IPS-NIHi7 (cell line): ENCODE measurements at regions not wholly inside any gene's neighbourhood (a gene's known extent, or its start where the extent isn't known, plus 50 kb on each side); places are given as distances from the start of the nearest gene placed in this dataset.

Experiments used
- DNase-seq: peaks from one replicate; pipeline ENCODE4 v3.0.0; 2012; ENCODE audit warnings: mixed read lengths; ENCODE audit errors: extremely low spot score

DNA sequence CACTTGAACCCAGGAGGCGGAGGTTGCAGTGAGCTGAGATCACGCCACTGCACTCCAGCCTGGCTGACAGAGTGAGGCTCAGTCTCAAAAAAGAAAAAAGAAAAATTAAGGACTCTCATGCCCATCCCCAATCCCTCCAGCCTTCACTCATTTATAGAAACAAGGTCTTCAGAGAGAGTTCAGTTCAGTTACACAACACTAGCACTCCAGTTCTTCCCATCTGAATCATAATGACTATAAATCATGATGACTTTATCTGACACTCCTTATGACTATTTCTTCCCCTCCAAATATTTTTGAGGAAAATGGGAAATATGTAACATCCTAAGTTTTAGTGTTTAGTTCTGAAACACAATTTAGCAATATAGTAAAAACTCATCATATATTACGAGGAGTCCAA lies 107.4 kb upstream of the LSM8 start:
- DNase-seq = no peak

DNA sequence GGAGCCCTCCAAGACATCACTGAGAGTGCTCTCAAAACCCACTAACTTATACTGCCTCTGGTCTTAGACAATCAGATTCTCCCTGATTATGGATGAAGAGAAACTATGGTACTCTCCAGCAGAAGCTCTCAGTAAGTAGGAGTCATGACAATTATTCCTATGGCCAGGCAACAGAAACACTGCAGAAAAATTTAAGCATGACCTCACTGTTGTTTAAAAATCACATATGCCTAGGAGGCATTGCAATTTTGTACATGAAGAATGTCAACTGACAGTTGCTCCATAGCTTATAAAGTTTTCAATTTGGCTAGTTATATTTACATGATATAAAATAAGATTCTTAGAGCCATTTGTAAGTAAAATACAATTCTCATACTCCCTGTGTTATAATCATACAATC lies 105.9 kb upstream of the LSM8 start:
- no peak for DNase-seq

DNA sequence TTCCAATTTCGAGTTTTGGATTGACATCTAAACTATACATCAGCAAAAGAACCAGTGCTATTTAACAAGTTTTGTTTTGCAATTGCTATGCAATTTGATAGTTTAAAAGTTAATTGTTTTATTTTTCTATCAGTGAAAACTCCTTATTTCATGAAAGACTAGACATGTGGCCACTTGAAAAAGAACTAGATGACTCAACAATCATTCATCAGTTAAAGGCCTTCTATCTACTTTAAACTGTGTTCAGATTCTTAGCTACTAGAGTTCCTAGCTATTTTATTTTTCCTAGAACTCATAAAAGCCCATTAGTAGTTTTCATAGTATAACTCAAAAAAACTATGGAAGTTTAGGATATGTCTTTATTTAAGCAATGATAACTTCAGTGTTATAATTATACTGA lies 104.6 kb upstream of the LSM8 start:
- DNase-seq = no peak

DNA sequence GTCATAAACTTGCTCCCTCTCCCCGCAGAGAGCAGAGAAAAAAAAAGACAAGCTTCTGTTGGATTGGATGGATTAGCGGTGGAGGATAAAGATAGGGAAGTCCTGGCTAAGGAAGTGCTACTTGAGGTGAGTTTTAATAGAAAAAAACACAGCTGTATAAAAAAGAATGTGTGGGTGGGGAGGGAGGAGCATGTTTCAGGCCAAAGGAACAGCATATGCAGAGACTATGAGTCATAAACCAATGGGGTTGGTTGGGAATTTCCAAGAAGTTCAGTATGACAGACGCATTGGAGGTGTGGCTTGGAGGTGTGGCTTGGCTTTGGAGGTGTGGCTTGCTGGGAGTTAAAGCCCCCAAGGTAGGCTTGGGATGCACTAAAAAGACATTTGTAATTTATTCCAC lies 103.0 kb upstream of the LSM8 start:
- peak; percentile 59 for DNase-seq

DNA sequence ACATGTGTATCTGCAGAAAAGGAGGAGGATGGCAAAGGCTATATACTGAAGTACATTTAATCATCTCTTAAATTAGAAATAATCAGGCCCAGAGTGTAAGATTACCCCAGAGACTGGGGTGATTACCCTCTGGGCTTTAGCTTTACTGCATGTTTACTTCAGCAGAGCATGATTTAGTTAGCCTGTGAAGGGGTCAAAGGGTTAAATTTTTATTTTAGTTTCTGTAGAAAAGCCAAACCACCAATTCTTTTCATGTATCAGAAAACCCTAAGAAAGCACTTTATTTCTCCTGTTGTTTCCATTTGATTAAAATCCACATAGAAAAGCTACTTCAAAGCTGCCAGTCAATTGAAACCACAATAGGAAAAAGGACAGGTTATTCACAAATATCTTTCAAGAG lies 101.5 kb upstream of the LSM8 start:
- no peak for DNase-seq

DNA sequence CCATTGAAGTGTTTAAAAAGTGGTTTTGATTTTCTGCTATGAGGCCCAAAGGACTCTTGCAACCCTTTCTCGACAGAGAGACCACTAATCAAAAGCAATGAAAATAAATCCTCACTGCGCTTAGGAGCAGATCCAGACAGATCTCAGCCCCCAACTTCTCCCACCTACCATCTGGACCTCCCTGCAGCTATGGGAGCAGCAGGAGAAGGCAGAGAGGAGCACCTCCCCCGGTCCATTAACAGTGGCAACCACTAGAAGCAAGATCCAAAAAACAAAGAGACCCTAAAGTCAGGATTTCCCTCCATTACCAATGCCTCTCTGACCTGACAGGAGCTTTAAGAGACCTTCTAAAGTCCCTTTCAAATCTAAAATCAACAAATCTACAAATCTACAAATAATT lies 99.0 kb upstream of the LSM8 start:
- no peak for DNase-seq

DNA sequence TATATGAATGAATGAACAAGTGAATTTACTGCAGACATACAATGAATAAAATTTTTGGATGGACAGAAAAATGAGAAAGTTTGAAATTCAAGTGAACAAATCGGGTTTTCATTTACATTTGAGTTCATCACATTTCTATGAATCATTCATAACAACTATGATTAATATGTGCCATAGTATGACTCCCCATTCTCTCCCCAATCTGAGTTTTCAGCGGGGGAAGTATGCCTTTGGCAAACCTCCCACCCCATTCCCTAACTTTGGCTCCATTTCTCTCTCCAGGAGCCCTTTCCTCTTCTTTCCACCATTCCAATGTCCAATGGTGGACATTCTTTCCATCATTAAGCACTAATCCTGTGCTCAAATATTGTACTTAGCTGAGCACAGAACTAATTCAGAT lies 96.8 kb upstream of the LSM8 start:
- DNase-seq = no peak

DNA sequence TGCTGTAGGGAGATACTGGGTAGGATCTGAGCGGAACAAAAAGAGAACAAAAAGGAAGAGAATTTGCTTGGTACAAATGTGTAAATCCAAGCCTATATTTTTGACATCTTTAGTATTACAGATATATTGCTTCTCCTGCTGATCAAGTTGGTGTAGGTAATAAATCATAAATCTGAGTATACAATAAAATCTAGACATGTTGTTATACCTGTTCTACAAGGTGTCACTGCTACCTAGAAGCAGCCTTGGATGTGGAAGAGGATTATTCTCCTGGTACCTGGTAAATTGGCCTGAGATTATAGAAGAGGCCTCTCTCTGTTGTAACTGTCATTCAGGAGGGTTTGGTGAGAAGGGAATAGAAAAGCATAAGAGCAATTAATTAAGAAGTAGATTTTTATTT lies 89.9 kb upstream of the LSM8 start:
- DNase-seq = no peak

DNA sequence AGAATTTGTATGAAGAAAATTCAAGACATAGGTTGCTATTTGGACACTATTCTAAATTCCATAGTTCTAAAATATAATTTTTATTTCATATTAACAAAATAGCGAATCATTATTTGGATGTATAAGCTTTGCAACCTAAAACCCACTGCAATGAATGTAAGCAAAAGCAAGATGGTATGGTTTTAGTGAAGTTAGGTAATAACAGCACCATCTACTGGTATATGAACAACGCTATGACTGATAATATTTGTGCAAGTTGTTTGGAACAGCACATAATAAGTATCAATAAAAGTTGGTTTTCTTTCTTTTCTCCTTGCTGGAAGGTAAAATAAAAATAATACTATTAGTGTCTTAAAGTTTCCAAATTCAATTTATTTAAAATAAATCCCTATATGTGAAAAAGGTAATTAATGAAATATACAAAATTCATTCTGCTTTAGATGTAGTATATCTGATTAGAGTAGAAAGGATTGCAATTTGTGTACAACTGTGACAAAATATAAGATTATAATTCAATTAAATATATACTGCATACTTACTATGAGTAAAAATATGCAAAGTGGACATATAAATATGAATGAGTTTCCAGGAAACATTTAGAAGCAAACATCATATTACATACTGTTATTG lies 79.0 kb upstream of the LSM8 start:
- DNase-seq = peak; percentile 12

DNA sequence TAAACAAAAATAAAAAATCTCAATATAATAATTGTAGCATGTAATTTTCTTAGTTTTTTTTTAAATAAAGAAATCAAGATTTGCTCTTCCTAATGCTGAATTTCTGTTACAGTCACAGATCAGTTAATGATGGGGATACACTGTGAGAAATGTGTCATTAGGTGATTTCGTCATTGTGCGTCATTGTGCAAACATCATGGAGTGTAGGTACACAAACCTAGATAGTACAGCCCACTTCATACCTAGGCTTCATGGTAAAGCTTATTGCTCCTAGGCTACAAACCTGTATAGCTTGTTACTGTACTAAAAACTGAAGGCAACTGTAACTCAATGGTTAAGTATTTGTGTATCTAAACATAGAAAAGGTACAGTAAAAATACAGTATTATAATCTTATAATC lies 74.4 kb upstream of the LSM8 start:
- no peak for DNase-seq

DNA sequence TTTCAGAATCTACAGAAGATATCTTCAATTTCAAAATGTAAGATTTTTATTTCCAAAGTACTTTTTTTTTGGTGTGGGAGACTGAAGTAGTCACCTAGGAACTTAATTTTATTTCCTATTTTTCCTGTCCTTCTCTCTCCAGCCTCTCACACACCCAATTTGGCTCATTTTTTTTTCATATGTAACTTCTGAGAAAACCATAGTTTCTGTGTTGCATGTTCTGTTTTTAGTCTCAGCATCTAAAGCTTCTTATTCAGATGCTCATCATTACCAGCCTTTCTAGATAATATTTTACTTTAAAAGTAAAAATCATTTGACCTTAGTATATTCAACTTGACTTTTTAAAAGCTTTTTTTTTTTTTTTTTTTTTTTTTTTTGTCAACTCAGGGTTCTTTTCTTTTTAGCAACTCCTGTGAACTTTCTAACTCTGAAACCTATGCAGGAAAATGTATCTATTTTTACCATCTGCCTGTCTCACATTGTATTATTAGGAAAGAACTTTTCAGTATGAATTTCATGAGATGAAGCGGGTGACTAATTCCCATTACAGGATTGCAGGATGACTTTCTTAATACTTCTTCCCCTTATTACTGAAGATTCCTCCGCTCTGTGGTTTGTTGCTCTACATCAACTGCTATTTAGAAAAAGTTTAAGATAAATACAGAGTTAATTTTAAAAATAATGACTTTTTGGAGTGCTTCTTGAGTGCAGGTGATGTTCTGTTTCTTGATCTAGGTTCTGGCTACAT lies 73.6 kb upstream of the LSM8 start:
- DNase-seq = no peak

DNA sequence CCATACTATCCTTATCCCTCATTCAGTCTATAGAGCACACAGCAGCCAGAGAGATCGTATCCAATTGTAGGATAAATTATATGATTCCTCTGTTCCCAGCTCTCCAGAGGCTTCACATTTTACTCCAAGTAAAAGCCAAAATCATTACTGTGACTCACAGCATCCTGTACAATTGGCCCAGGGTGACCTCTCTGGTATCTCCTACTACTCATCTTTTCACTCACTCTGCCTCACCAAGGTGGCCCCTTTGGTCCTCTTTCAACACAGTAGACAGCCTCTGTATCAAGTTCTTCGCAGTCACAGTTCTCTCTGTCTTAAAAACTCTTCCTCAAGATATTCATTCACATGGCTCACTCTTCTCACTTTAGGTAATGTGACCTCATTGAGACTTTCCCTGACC lies 72.6 kb upstream of the LSM8 start:
- no peak for DNase-seq

DNA sequence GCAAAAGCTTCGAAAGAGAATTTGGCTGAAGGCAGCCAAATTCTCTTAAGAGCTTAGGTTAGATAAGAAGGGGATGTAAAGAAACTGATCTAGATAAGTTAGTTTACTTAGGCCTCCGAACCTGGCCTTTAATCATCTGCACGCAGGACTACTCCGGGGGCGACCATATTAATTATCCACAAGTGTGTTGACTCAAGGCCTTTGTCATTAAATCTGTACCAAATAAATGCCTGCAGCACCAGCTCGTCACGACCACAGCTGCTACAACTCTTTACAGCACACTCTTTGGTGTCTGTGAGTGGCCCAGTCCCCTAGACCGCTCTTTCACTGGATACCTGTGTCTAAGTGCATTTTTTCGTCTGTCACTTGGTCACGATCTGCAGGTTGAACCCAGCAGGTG lies 69.8 kb upstream of the LSM8 start:
- no peak for DNase-seq

DNA sequence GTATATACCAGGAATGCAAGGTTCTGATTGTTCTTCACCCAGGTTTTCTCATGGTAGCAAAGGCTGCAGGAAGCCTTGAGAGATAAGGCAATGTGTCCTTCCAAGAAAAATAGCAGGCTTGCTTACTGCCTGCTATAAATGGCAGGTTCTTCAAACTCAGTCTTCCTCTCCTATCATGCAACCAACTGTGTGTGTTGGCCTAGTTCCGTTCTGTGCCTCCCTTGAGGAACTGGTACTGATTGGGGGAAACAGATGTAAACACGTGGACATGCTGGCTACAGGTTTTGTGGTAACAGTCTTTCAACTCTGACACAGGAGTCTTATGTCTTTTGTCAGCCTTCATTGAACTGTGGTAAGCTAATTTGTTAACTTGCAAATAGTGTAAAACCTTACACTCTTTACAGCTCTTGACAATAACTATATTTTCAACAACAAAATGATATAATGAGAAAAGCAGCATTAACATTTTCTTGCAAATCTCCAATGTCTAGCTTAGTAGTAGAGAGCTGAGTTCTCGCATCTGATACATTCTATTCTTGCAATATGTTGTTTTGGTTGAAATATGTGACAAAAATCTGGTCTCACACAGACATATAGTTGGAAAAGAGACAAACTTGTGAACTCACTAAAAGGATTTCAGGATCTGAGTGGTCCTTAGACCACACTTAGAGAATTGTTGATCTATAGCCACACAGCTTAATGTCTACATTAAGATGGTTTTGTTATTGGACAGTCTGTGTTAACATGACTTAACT lies 54.7 kb upstream of the LSM8 start:
- DNase-seq = no peak

DNA sequence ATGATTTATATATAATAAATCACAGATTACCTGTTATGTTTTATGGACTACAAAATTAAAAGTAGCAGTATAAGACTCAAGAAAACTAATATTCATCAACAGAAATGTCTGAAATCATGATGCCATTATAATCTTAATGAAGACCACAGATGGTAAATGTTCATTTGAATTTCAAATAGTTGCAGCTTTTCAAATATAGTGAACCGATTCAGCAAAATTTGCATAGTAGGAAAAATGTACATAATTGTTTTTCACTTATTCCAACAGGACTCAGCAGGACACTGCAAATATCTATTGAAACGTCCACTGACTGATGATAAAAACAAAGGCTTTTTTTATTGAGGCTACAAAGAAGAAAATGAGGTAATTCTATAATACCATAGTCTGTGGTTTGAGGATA lies 51.2 kb upstream of the LSM8 start:
- no peak for DNase-seq
